ENCODE measurements at regions not wholly inside any gene's neighbourhood (a gene's known extent, or its start where the extent isn't known, plus 50 kb on each side); places are given as distances from the start of the nearest gene placed in this dataset.

- DNase-seq (ENCODE audit: low read depth in 2 of 3, low spot score in 2 of 3), result no peak
Measured at GRCh38 chr1:172883387-172883791, 167.4 kb downstream of the TNFSF18 start.

- no peak for DNase-seq (ENCODE audit: low read depth in 2 of 3, low spot score in 2 of 3)
Measured at GRCh38 chr1:172883844-172884243, 166.9 kb downstream of the TNFSF18 start.

DNA sequence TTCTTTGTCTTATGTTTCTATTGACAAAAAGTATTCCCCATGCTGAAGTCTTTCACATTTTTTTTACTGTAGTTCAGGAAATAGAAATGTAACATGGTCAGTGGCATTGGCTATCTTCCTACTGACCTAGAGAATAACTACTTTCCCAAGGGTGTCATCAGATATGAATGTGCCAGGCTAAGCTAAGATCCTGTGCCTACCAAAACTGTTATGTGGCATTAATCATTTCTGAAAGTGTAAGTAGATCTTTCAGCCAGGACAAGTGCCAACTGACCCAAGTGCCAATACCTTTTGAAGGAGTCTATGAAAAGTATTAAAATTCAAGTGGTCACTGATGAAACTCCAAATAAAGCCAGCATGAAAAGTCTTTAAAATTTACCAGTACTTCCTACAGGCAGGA is 165.3 kb downstream of the TNFSF18 start:
- no peak for DNase-seq (ENCODE audit: low read depth in 2 of 3, low spot score in 2 of 3)

DNA sequence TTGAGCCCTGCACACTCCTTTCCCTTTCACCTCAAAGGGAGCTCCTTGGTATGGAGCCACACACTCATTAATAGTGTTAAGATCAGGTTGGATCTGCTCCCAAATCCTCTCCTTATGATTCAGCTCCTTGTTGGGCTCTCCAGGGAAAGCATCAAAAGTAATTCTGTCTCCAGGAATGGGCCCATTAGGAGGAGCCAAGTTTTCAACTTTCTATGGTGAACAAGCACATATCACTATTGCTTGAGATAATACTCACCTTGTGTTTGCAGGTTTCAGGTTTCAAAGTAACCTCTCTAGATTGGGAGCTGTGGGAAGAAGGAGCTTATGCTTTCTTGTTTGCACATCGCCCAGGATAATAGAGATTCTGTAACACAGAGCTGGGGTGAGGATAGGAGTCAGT is 164.8 kb downstream of the TNFSF18 start:
- DNase-seq (ENCODE audit: low read depth in 2 of 3, low spot score in 2 of 3), result no peak

DNA sequence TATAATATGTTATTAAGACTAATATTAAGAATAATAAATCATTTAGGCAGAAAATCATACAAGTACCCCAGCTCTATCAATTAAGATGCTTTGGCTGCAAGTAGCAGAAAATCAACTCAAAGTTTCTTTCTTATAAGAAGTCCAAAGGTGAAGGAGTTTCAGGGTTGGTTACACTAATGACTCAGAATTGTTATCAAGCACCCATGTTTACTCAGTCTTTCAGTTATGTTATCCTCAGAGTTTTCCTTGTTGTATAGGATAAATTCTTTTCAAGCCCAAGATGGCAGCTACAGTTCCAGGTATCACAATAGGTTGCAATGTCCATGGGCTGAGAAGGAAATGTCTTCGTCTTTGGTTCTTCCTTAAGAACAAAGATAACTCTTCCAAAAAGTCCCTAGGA is 163.6 kb downstream of the TNFSF18 start:
- no peak for DNase-seq (ENCODE audit: low read depth in 2 of 3, low spot score in 2 of 3)

DNA sequence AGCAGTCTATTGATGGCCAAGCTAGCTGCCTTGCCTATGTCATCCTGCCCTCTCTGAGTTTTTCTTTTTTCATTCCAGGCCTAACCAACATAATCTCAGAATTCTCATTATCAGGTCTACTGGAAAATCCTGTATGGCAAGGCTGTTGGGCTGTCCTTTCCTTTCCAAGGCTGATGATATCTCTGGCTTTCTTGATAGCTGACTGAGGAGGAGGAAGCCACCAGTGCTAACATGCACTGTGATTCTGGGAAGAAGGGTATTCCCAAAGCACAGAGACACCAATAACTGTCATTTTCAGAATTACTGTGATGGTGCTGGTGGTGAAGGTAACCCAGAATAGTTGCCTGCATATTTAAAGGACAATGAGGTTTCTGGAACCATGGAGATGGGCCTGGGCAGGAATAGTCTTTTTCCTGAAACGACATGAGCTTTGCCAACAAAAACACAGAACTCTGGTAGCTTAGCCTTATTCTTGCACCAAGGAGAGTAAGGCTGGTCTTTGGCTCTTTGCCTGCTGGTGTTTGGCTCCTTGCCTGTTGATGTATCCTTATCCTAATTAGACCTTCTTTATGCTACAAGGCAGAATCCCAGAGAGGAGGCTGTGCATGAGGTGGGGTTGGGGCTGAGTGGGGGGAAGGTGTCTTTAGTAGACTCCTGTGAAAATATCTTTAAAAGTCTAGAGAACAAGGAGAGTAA is 157.4 kb downstream of the TNFSF18 start:
- no peak for DNase-seq (ENCODE audit: low read depth in 2 of 3, low spot score in 2 of 3)

DNA sequence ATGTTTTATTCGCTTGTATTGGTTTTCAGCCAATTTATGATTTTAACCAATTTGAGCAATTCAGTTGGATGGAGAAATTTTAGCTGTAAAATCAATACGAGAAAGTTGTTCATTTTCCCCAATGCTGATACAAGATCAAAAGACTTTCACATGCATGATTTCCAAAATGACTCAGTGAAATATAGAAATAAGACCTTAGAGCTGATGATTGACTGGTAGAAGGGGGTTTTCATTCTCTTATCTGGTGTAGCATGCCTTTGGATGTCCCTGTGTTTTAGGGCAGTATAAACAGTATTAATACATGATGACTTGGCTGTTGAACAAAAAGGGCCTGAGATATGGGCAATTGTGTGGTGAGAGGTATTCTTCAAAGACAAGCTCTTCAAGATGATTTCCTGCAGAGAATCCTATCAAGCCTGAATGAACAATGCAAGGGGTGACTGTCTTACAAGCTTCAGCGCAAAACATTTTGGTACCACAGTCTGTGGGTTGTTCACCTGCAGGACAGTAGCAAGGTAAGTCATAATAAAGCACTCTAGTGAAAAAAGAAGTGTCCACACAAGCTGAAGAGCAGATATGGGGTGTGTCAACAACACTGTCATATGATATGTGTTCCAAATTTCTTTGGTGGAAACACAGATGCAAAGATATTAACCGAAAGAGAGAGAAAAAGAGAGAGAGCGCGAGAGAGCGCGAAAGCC is 156.2 kb downstream of the TNFSF18 start:
- no peak for DNase-seq (ENCODE audit: low read depth in 2 of 3, low spot score in 2 of 3)

DNA sequence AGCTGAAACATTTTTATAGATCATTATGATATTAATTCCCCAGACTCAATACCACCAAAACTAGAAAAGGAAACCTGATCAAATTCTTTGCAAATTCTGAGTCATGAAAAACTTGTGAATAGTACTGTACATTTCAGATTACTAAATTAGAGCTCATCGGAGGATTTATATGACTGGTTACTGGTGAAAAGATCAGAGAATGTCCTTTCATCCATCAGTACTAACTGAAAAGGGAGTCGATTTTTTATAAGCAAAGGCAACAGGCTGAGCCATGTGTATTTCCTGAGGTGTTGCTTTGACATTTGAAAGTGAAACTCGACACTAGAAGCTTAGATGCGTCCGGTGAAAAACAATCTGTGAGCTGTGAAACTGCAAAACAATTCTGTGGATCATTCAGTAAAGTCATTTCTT is 155.7 kb downstream of the TNFSF18 start:
- no peak for DNase-seq (ENCODE audit: low read depth in 2 of 3, low spot score in 2 of 3)

- no peak for DNase-seq (ENCODE audit: low read depth in 2 of 3, low spot score in 2 of 3)
Measured at GRCh38 chr1:172895761-172896160, 155.0 kb downstream of the TNFSF18 start.

DNA sequence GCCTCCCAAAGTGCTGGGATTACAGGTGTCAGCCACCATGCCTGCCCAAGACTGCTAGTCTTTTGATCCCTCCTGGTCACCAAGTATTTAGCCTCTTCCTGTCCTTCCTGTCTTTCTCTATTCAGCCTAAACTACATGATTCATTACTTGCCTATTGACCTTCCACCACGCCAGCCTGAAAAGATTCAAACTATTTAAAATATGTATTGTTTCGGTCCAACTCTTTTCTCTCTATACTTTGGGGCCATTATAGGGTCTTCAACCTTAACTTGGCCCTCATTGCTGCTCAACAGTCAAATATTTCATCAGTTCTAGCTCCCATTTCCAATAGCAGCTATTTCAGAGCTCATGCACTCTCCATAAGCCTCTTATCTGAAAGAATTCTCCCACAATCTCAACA is 153.0 kb downstream of the TNFSF18 start:
- DNase-seq (ENCODE audit: low read depth in 2 of 3, low spot score in 2 of 3), result no peak

- no peak for DNase-seq (ENCODE audit: low read depth in 2 of 3, low spot score in 2 of 3)
Measured at GRCh38 chr1:172898866-172899265, 151.9 kb downstream of the TNFSF18 start.

DNA sequence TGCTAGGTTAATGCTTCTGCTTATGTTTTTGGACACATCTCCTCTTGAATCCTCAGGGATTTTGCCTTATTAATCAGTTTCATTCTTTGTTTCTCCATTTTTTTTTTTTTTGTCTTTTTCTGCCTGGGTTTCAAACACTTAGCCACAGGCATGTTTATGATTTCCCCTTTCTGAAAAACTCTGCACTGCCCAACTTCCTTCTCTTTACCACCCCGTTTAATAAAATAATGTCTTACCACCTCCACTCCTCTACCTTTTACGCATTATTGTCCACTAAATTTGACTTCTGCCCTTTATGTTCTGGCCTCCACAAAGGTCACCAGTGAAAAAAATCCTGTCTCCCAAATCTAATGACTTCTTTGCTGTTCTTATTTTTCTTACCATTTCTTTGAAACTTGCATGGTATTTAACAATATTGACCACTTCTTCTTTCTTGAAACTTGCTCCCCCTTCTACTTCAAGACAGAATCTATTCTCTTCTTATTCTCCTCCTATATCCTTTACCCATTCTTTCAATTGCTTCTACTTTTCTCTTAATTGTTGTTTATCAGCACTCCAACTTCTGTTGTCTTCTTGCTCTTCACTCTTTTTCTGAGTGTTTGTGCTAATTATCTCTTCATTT is 150.3 kb downstream of the TNFSF18 start:
- DNase-seq (ENCODE audit: low read depth in 2 of 3, low spot score in 2 of 3), result no peak

DNA sequence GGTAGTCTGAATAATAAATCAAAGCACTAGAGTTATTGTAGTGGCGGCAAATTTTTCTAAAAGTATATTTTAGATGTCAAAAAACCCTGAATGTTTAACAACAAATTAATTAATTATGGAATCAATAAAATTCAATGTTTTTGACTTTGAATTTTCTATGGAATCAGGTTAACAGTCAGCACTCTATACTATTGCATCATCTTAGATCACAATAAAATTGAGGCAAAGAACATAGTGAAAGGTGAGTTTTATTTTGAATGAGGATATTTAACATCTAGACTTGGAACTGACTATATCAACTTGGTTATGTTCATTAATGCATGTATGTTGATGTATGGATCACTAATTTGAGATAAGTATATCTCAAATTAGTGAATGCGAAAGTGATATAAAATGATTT is 148.5 kb downstream of the TNFSF18 start:
- no peak for DNase-seq (ENCODE audit: low read depth in 2 of 3, low spot score in 2 of 3)

GRCh38 chr1:172902861-172903381 is 147.8 kb downstream of the TNFSF18 start:
- no peak for DNase-seq (ENCODE audit: low read depth in 2 of 3, low spot score in 2 of 3)

DNA sequence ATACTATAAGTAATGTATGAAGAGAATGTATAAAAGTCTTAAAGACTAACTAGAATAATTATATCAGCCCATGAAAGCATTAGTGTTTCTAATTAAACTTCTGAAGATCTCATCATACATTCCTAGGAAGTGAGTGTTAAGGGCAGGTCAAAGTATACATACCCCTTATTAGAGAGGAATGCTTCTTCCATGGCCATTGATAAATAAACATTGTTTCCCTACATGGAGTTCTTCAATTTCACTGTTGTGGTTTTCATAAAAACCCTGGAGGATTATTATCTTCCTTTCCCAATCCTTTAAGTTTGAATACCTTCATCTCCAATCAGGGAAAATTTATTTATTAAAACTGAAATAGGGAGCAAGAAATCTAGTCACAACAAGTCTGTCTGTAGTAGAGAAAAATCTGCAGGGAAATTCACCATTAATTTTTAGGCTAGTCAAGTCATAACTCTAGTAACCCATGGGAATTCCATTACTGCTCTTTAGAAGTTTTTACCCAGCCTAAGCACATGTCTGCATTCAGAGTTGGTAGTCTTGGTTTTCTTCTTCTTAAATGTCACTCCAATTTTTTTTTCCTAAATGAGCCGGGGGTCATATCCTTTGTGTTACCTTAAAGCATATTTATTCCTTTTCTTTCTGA is 147.0 kb downstream of the TNFSF18 start:
- no peak for DNase-seq (ENCODE audit: low read depth in 2 of 3, low spot score in 2 of 3)

- no peak for DNase-seq (ENCODE audit: low read depth in 2 of 3, low spot score in 2 of 3)
Measured at GRCh38 chr1:172905452-172905851, 145.3 kb downstream of the TNFSF18 start.

- no peak for DNase-seq (ENCODE audit: low read depth in 2 of 3, low spot score in 2 of 3)
Measured at GRCh38 chr1:172906778-172907592, 143.8 kb downstream of the TNFSF18 start.

DNA sequence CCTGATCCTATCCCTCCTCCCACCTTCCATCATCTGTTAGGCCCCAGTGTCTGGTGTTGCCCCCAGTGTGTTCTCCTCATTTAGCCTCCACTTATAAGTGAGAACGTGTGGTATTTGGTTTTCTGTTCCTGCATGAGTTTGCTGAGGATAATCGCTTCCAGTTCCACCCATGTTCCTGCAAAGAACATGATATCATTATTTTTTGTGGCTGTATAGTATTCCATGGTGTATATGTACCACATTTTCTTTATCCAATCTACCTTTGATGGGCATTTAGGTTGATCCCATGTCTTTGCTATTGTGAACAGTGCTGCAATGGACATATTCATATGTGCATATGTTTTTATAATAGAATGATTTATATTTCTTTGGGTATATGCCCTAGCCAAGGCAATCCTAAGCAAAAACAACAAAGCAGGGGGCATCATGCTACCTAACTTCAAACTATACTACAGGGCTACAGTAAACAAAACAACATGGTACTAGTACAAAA is 142.9 kb downstream of the TNFSF18 start:
- no peak for DNase-seq (ENCODE audit: low read depth in 2 of 3, low spot score in 2 of 3)

GRCh38 chr1:172909606-172910326 is 141.0 kb downstream of the TNFSF18 start:
- DNase-seq (ENCODE audit: low read depth in 2 of 3, low spot score in 2 of 3), result no peak

DNA sequence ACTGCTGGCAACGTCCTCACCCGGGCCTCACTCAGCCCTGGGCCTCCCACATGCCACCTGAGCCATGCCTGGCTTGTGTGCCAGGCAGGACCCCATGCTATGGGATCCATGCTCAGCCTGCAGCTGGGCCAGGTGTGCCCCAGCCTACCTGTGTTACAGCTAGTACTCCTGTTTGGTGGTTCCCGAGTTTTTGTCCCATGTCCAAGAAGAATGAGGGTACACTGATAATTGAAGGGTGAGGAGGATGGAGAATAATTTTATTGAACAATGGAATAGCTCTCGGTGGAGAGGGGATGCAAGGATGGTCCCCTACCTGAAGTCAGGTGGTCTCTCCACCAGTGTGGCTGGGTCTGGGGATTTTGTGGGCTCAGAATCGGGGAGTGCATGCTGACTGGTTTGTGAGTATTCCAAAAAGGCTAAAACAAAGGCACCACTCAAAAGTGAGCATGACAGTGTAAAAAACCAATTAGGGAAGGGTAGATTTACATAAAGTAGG is 137.9 kb downstream of the TNFSF18 start:
- DNase-seq (ENCODE audit: low read depth in 2 of 3, low spot score in 2 of 3), result no peak

Measured in activated CD8-positive, alpha-beta memory T cell treated with anti-CD3 and anti-CD28 coated beads for 48 hours (primary cell).